ENCODE measurements at regions not wholly inside any gene's neighbourhood (a gene's known extent, or its start where the extent isn't known, plus 50 kb on each side); places are given as distances from the start of the nearest gene placed in this dataset.

GRCh38 chr22:45071618-45072017 lies 61.8 kb upstream of the PHF21B start:
- TF ChIP-seq EZH2 (IDR thresholded peaks at IDR 0.05) (no peak), POLR2AphosphoS5 (IDR thresholded peaks at IDR 0.05; ENCODE audit: borderline replicate concordance, low read depth, low read length) (no peak)
